NB4 (cell line): ENCODE measurements at regions not wholly inside any gene's neighbourhood (a gene's known extent, or its start where the extent isn't known, plus 50 kb on each side); places are given as distances from the start of the nearest gene placed in this dataset.

ENCODE experiments used
- DNase-seq: peaks from one replicate; pipeline ENCODE4 v3.0.0; 2010; ENCODE audit warnings: low read depth
- H3K4me3 ChIP-seq: one replicate; pipeline ENCODE4 v1.5.1; 2011; ENCODE audit warnings: mild to moderate bottlenecking, low read depth, low read length, moderate library complexity
- CTCF ChIP-seq: IDR thresholded peaks from one replicate; pipeline ENCODE4 v1.5.1; 2012; ENCODE audit warnings: low read depth, low read length
- MAX ChIP-seq: IDR thresholded peaks from 2 replicates; pipeline ENCODE4 v1.6.1; 2011; ENCODE audit warnings: low read depth, low read length
- MYC ChIP-seq: IDR thresholded peaks from 2 replicates; pipeline ENCODE4 v1.6.1; 2011; ENCODE audit warnings: low read depth, low read length
- POLR2A ChIP-seq: IDR thresholded peaks from 2 replicates; pipeline ENCODE4 v1.6.1; 2011; ENCODE audit warnings: mild to moderate bottlenecking; ENCODE audit not compliant: insufficient read length; ENCODE audit errors: extremely low read depth

GRCh38 chr16:77555791-77556190 lies 121.0 kb upstream of the ADAMTS18 start:
- DNase-seq: no peak
- no peak for TF ChIP-seq MYC
- TF ChIP-seq MAX: no peak
- TF ChIP-seq POLR2A: no peak
- TF ChIP-seq CTCF: no peak
- H3K4me3 ChIP-seq: no peak overlapping the region

- DNase-seq: no peak
- no peak overlapping the region for H3K4me3 ChIP-seq
- TF ChIP-seq MYC (no peak), MAX (no peak), CTCF (no peak), POLR2A (no peak)
Observed at GRCh38 chr16:77556201-77556873, 121.5 kb upstream of the ADAMTS18 start.

GRCh38 chr16:77557385-77557784 lies 122.6 kb upstream of the ADAMTS18 start:
- TF ChIP-seq CTCF (no peak), MAX (no peak), POLR2A (no peak), MYC (no peak)
- DNase-seq: no peak
- no peak overlapping the region for H3K4me3 ChIP-seq

- no peak overlapping the region for H3K4me3 ChIP-seq
- no peak for DNase-seq
- TF ChIP-seq POLR2A: no peak
- TF ChIP-seq MYC: no peak
- TF ChIP-seq MAX: no peak
- no peak for TF ChIP-seq CTCF
Observed at GRCh38 chr16:77558786-77559185, 124.0 kb upstream of the ADAMTS18 start.

GRCh38 chr16:77562497-77562896 lies 127.7 kb upstream of the ADAMTS18 start:
- no peak overlapping the region for H3K4me3 ChIP-seq
- no peak for DNase-seq
- no peak for TF ChIP-seq MAX

GRCh38 chr16:77564791-77565390 lies 130.1 kb upstream of the ADAMTS18 start:
- DNase-seq: no peak
- TF ChIP-seq POLR2A (no peak), CTCF (no peak), MAX (no peak), MYC (no peak)
- H3K4me3 ChIP-seq: no peak overlapping the region
